PFSK-1 (cell line): ENCODE measurements at regions not wholly inside any gene's neighbourhood (a gene's known extent, or its start where the extent isn't known, plus 50 kb on each side); places are given as distances from the start of the nearest gene placed in this dataset.

ENCODE experiments used
- FOXP2 ChIP-seq: optimal IDR thresholded peaks from 2 replicates; pipeline ENCODE3; 2011; ENCODE audit warnings: borderline replicate concordance, control low read depth, inconsistent platforms; ENCODE audit not compliant: insufficient read depth; ENCODE audit errors: extremely low read length, extremely low read depth
- POLR2AphosphoS5 ChIP-seq: IDR thresholded peaks from 2 replicates; pipeline ENCODE4 v1.6.1; 2012; ENCODE audit warnings: low read depth, mild to moderate bottlenecking, control low read depth, low read length, moderate library complexity
- SIN3A ChIP-seq: IDR thresholded peaks from 2 replicates; pipeline ENCODE4 v1.6.1; 2012; ENCODE audit warnings: mild to moderate bottlenecking, low read length, moderate library complexity, borderline replicate concordance; ENCODE audit not compliant: insufficient read depth
- TAF1 ChIP-seq: IDR thresholded peaks from 2 replicates; pipeline ENCODE4 v1.6.1; 2012; ENCODE audit warnings: low read length, control low read depth, borderline replicate concordance; ENCODE audit not compliant: insufficient read depth
- TF ChIP-seq, protein P1 (sequence below), 2 experiments: IDR thresholded peaks; 2 replicates each; pipeline versions ENCODE4 v1.6.1 to v1.8.0; 2011 to 2012; ENCODE audit warnings: low read depth in 2 of 2, low read length in 2 of 2, control low read depth in 1 of 2, inconsistent platforms in 1 of 2, mild to moderate bottlenecking in 1 of 2, moderate library complexity in 1 of 2; ENCODE audit not compliant: insufficient read depth in 1 of 2

DNA sequence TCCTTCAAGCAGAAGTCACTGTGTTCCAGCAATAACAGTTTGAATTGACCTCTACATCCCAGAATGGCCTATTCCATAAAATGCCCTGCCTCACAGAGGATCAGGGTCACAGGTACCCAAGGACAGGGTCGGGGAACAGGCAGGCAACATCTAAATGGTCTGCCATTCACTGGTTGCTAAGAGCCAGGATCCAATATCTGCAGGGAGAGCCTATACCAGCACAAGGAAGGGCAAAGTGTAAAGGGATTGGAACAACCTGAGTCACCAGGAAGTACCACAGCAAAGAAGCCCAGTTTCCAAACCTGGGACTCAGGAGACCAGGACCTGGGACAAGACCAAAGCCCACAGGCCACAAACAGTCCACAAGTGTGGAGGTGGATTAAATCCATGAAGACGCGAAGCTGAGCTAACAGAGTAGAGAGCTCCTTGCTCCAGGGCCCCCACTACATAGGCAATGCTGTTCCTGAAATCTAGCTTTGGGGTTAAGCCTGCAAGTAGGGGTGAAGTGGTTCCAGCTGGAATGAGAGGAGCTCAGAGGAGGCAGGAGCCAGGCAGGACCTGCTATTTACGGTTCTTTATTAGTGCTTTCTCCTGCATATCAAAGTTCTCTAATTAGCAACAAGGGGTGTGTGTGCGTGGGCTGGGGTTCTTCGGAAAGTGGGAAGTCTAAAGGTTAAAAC, 274.3 kb downstream of the BCL11B start:
- TF ChIP-seq, protein P1, sequence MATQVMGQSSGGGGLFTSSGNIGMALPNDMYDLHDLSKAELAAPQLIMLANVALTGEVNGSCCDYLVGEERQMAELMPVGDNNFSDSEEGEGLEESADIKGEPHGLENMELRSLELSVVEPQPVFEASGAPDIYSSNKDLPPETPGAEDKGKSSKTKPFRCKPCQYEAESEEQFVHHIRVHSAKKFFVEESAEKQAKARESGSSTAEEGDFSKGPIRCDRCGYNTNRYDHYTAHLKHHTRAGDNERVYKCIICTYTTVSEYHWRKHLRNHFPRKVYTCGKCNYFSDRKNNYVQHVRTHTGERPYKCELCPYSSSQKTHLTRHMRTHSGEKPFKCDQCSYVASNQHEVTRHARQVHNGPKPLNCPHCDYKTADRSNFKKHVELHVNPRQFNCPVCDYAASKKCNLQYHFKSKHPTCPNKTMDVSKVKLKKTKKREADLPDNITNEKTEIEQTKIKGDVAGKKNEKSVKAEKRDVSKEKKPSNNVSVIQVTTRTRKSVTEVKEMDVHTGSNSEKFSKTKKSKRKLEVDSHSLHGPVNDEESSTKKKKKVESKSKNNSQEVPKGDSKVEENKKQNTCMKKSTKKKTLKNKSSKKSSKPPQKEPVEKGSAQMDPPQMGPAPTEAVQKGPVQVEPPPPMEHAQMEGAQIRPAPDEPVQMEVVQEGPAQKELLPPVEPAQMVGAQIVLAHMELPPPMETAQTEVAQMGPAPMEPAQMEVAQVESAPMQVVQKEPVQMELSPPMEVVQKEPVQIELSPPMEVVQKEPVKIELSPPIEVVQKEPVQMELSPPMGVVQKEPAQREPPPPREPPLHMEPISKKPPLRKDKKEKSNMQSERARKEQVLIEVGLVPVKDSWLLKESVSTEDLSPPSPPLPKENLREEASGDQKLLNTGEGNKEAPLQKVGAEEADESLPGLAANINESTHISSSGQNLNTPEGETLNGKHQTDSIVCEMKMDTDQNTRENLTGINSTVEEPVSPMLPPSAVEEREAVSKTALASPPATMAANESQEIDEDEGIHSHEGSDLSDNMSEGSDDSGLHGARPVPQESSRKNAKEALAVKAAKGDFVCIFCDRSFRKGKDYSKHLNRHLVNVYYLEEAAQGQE (IDR thresholded peaks at IDR 0.05; ENCODE audit: insufficient read depth in 1 of 2, low read depth in 2 of 2, low read length in 2 of 2), result no peak
- no peak for TF ChIP-seq FOXP2
- no peak for TF ChIP-seq POLR2AphosphoS5
- no peak for TF ChIP-seq TAF1
- TF ChIP-seq SIN3A, result no peak

- TF ChIP-seq FOXP2, result no peak
Measured at GRCh38 chr14:98999345-98999744, 272.7 kb downstream of the BCL11B start.

DNA sequence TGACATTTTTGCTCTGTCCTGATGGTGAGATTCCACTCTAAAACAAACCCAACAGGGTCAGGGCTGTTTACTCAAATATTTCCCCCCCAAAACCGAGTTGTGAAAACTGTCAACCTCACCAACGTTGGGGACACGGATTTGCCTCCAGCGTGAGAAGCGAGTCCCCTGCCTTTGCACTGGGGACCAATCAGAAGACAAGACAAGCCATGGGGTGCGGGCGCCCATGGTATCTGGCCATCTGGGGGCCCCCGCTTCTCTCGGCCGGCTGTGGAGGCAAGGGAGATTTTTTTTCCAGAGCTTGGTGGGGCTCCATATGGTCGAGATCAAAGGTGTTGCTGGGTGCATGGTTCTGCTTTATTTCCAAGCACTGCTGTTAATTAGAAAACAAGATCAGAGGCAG, 272.1 kb downstream of the BCL11B start:
- no peak for TF ChIP-seq TAF1
- TF ChIP-seq SIN3A, result no peak
- TF ChIP-seq, protein P1 (IDR thresholded peaks at IDR 0.05; ENCODE audit: insufficient read depth in 1 of 2, low read depth in 2 of 2, low read length in 2 of 2), result no peak
- TF ChIP-seq FOXP2, result no peak
- no peak for TF ChIP-seq POLR2AphosphoS5

- TF ChIP-seq SIN3A, result no peak
- no peak for TF ChIP-seq FOXP2
- TF ChIP-seq, protein P1 (IDR thresholded peaks at IDR 0.05; ENCODE audit: insufficient read depth in 1 of 2, low read depth in 2 of 2, low read length in 2 of 2), result no peak
- no peak for TF ChIP-seq POLR2AphosphoS5
- no peak for TF ChIP-seq TAF1
Measured at GRCh38 chr14:99001241-99001640, 270.8 kb downstream of the BCL11B start.

DNA sequence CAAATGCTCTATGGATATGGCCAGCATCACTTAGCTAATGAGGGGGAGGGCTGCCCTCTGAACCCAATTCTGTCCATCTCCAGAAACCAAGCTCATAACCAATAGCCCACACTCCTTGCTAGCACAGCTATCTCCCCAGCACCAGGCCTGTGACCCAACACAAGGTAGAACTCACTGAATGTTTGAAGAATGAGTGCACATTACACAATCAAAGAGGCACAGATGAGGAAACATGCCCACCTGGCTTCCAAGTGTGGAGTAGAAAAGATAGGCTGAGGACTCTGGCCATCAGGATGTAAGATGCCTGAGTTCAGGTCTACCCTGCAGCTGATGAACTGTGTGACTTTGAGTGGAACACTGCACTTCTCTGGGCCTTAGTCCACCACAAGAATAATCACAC, 268.4 kb downstream of the BCL11B start:
- TF ChIP-seq SIN3A (no peak), TAF1 (no peak), FOXP2 (no peak), POLR2AphosphoS5 (no peak)
- TF ChIP-seq, protein P1 (IDR thresholded peaks at IDR 0.05; ENCODE audit: insufficient read depth in 1 of 2, low read depth in 2 of 2, low read length in 2 of 2), result no peak
